CD4-positive, alpha-beta T cell (primary cell): ENCODE measurements at regions not wholly inside any gene's neighbourhood (a gene's known extent, or its start where the extent isn't known, plus 50 kb on each side); places are given as distances from the start of the nearest gene placed in this dataset.

ENCODE experiments used
- ATAC-seq: fragments of 200-7000 bp; cut with Tn5 transposase; one replicate; pipeline ENCODE4 v1.10.0; 2022; ENCODE audit warnings: mild to moderate bottlenecking; ENCODE audit not compliant: poor library complexity
- CTCF ChIA-PET: fragments of 350-600 bp; sonication (Branson Sonifier 250); formaldehyde crosslinking; loops from one replicate; lab custom pipeline; 2021; ENCODE audit warnings: antibody characterized with exemption, inconsistent platforms; lab: Charles Lee
- POLR2A ChIA-PET: fragments of 350-600 bp; sonication (Branson Sonifier 250); formaldehyde crosslinking; loops from one replicate; lab custom pipeline; 2021; ENCODE audit warnings: antibody characterized with exemption, inconsistent platforms; lab: Charles Lee
- DNase-seq, 14 experiments: peaks; one replicate each; pipeline ENCODE4 v3.0.0-alpha.2; 2013 to 2020; ENCODE audit warnings: mixed read lengths in 2 of 14
- H3K27ac ChIP-seq, 2 donors: one replicate each; pipeline versions ENCODE4 v1.5.1 to v1.7.0; 2013; ENCODE audit warnings: low read length in 2 of 2, low read depth in 1 of 2, mild to moderate bottlenecking in 1 of 2
- H3K27me3 ChIP-seq, 2 experiments: 1 replicate in 1 of 2; 2 replicates in 1 of 2; pipeline versions ENCODE4 v1.6.1 to v1.7.0; 2013; ENCODE audit warnings: low read length in 2 of 2, control low read depth in 1 of 2, mild to moderate bottlenecking in 1 of 2, moderate library complexity in 1 of 2; ENCODE audit not compliant: insufficient read depth in 2 of 2, control insufficient read depth in 1 of 2
- H3K36me3 ChIP-seq: one replicate; pipeline ENCODE4 v1.6.1; 2013; ENCODE audit warnings: low read length, control low read depth; ENCODE audit not compliant: insufficient read depth
- H3K4me1 ChIP-seq: one replicate; pipeline ENCODE4 v1.6.1; 2013; ENCODE audit warnings: low read length, control low read depth; ENCODE audit not compliant: insufficient read depth
- H3K4me3 ChIP-seq: one replicate; pipeline ENCODE4 v1.5.1; 2013; ENCODE audit warnings: mild to moderate bottlenecking, low read length, moderate library complexity
- H3K9me3 ChIP-seq, 2 experiments: 1 replicate in 1 of 2; 2 replicates in 1 of 2; pipeline versions ENCODE4 v1.6.1 to v1.7.0; 2013; ENCODE audit warnings: low read length in 2 of 2, mild to moderate bottlenecking in 2 of 2, control low read depth in 1 of 2, moderate library complexity in 1 of 2; ENCODE audit not compliant: control insufficient read depth in 1 of 2, insufficient read depth in 1 of 2
- H3K27ac Mint-ChIP-seq: one replicate; pipeline ENCODE4 v1.8.0; 2020; ENCODE audit warnings: mixed read lengths
- H3K27me3 Mint-ChIP-seq: one replicate; pipeline ENCODE4 v1.8.0; 2021; ENCODE audit warnings: mixed read lengths
- H3K36me3 Mint-ChIP-seq: one replicate; pipeline ENCODE4 v1.8.0; 2021; ENCODE audit warnings: low read depth, mixed read lengths
- H3K4me1 Mint-ChIP-seq: one replicate; pipeline ENCODE4 v1.8.0; 2021; ENCODE audit warnings: low read depth, mixed read lengths
- H3K4me3 Mint-ChIP-seq: one replicate; pipeline ENCODE4 v1.8.0; 2020; ENCODE audit warnings: mild to moderate bottlenecking, mixed read lengths
- H3K9me3 Mint-ChIP-seq: one replicate; pipeline ENCODE4 v1.8.0; 2020; ENCODE audit warnings: mixed read lengths
- CTCF ChIP-seq: fragments of 200-600 bp; IDR thresholded peaks from one replicate; pipeline ENCODE4 v1.8.0; 2022; ENCODE audit warnings: antibody characterized with exemption, mild to moderate bottlenecking
- intact Hi-C, 2 experiments: fragments of 100-400 bp; cut with DNase I in 1 of 2; cut with micrococcal nuclease in 1 of 2; formaldehyde crosslinking; loops; one replicate each; pipeline versions ENCODE4 v1.15.1 to v1.9.0; 2023 to 2025; cut with DNase I, micrococcal nuclease

- no peak for DNase-seq
- Histone ChIP-seq H3K27me3 (no peaks in the 10 kb centered on the region), H3K9me3 (no peaks in the 10 kb centered on the region), H3K4me1 (no peaks in the 10 kb centered on the region), H3K4me3 (no peak overlapping the region), H3K27ac (no peak overlapping the region), H3K36me3 (no peaks in the 10 kb centered on the region)
- H3K4me3 Mint-ChIP-seq: no peak overlapping the region
- H3K36me3 Mint-ChIP-seq: no peaks in the 10 kb centered on the region
- no peak overlapping the region for H3K27ac Mint-ChIP-seq
- TF ChIP-seq CTCF: no peak
- POLR2A ChIA-PET: no interaction called here
- peaks cover 10% of the 10 kb centered on the region for H3K9me3 Mint-ChIP-seq
- CTCF ChIA-PET: interaction anchor here (0.7 kb wide), 1 partner anchor 913 kb away, joined by 3 read pairs; no protein-coding TSS in a partner anchor
- H3K27me3 Mint-ChIP-seq: no peaks in the 10 kb centered on the region
- H3K4me1 Mint-ChIP-seq: no peaks in the 10 kb centered on the region
- ATAC-seq: no peak
- intact Hi-C loops: no loop called here
Measured at GRCh38 chr2:14516844-14517243, 115.7 kb upstream of the LRATD1 start.

DNA sequence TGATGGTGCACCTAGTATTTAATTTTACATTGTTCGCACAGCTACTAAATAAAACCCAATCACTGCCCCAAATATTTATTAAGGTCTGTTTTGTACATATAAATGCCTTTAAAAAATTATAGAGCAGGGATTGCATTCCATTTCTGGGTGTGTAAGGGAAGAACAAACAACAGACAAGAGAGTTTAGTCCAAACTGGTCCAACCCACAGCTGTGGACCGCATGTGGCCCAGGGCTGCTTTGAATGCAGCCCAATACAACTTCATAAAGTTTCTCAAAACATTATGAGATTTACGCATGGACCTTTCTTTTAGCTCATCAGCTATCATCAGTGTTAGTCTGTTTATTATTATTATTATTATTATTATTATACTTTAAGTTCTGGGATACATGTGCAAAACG is 114.8 kb upstream of the LRATD1 start:
- Mint-ChIP-seq H3K36me3 (no peaks in the 10 kb centered on the region), H3K4me1 (no peaks in the 10 kb centered on the region), H3K9me3 (peaks cover 7% of the 10 kb centered on the region), H3K27me3 (no peaks in the 10 kb centered on the region), H3K4me3 (no peak overlapping the region), H3K27ac (no peak overlapping the region)
- TF ChIP-seq CTCF: no peak
- CTCF ChIA-PET: no interaction called here
- H3K4me3 ChIP-seq: no peak overlapping the region
- DNase-seq: no peak
- H3K36me3 ChIP-seq: no peaks in the 10 kb centered on the region
- intact Hi-C loops: no loop called here
- no peaks in the 10 kb centered on the region for H3K4me1 ChIP-seq
- ATAC-seq: no peak
- H3K27me3 ChIP-seq: no peaks in the 10 kb centered on the region
- no peaks in the 10 kb centered on the region for H3K9me3 ChIP-seq
- H3K27ac ChIP-seq: no peak overlapping the region
- POLR2A ChIA-PET: no interaction called here

DNA sequence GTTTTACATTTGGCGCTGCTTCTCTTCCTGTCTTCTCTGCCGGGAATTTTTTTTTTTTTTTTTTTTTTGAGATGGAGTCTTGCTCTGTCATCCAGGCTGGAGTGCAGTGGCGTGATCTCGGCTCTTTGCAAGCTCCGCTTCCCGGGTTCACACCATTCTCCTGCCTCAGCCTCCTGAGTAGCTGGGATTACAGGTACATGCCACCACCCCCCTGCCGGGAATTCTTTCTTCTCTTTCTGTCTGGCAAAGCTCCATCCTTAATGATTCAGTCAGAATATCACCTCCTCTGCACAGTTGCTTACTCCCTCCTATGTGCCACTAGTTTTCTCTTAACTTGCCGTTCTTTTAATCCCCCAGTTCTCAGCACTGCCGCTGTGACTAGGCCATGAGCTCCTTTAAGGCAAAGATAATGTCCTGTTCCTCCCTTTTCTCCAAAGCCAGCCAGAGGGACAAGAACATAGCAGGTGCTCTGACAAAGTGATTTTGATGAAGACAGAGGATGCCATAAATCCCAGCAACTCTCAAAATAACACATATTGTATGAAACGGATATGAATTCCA is 112.1 kb upstream of the LRATD1 start:
- Histone ChIP-seq H3K27me3 (no peaks in the 10 kb centered on the region), H3K9me3 (peaks cover 0 to 4% of the 10 kb centered on the region in 2 experiments), H3K27ac (no peak overlapping the region), H3K4me1 (no peaks in the 10 kb centered on the region), H3K36me3 (no peaks in the 10 kb centered on the region), H3K4me3 (no peak overlapping the region)
- Mint-ChIP-seq H3K27ac (no peak overlapping the region), H3K36me3 (no peaks in the 10 kb centered on the region), H3K4me3 (no peak overlapping the region), H3K9me3 (peaks cover 4% of the 10 kb centered on the region), H3K4me1 (no peaks in the 10 kb centered on the region), H3K27me3 (no peaks in the 10 kb centered on the region)
- intact Hi-C loops: no loop called here
- ChIA-PET POLR2A (no interaction called here), CTCF (interaction anchor here (0.7 kb wide), 1 partner anchor 21 kb away, joined by 3 read pairs; no protein-coding TSS in a partner anchor)
- DNase-seq (no peak), ATAC-seq (no peak)
- no peak for TF ChIP-seq CTCF
